RPMI8226 (cell line): ENCODE measurements at regions not wholly inside any gene's neighbourhood (a gene's known extent, or its start where the extent isn't known, plus 50 kb on each side); places are given as distances from the start of the nearest gene placed in this dataset.
A peak's percentile ranks its signal among the peaks of the same experiment; 100 is the strongest.

Source experiments
- DNase-seq: peaks from one replicate; pipeline ENCODE4 v3.0.0-alpha.2; 2015

GRCh38 chr18:8945514-8945913, 157.0 kb upstream of the NDUFV2 start:
- DNase-seq = no peak

DNA sequence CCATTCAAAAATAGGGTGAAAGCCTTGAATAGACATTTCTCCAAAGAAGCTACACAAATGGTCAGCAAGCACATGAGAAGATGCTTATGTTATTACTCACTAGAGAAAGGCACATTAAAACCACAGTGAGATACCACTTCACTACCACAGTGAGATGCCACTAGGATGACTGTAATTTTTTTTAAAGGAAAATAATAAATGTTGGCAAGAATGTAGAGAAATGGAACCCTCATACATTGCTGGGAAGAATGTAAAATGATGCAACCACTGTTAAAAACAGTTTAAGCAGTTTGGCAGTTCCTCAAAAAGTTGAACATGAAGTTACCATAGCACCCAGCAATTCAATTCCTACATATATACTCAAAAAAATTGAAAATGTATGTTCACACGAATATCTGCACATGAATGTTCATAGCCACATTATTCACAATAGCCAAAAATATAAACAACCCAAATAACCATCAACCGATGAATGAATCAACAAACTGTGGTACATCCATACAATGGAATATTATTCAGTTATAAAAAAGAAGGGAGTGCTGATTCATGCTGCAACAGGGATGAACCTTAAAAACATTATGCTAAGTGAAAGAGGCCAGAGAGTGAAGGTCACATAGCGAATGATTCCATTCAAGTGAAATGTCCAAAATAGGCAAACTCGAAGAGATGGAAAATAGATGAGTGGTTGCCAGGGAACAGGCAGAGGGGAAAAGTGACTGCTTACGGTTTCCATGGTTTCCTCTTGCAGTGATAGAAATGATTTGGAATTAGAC, 156.2 kb upstream of the NDUFV2 start:
- no peak for DNase-seq

- DNase-seq = peak; percentile 63
Measured at GRCh38 chr18:8947566-8947965, 154.9 kb upstream of the NDUFV2 start.

DNA sequence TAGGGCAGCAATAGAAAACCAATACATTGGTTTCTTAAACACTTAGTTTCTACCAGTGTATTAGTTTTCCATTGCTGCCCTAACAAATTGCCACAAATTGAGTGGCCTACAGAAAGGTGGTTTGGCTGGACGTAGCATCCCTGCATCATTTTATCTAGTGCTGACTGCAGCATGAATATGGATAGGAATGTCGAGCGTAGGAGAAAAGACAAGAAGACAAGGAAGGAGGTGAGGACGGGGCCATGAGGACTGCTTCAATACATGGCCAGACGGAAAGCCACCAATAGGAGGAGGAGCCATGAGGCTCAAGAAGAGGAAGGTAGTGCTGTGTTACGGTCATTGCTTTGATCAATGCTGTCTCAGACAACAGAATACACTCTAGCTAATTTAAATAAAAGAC, 154.5 kb upstream of the NDUFV2 start:
- no peak for DNase-seq

DNA sequence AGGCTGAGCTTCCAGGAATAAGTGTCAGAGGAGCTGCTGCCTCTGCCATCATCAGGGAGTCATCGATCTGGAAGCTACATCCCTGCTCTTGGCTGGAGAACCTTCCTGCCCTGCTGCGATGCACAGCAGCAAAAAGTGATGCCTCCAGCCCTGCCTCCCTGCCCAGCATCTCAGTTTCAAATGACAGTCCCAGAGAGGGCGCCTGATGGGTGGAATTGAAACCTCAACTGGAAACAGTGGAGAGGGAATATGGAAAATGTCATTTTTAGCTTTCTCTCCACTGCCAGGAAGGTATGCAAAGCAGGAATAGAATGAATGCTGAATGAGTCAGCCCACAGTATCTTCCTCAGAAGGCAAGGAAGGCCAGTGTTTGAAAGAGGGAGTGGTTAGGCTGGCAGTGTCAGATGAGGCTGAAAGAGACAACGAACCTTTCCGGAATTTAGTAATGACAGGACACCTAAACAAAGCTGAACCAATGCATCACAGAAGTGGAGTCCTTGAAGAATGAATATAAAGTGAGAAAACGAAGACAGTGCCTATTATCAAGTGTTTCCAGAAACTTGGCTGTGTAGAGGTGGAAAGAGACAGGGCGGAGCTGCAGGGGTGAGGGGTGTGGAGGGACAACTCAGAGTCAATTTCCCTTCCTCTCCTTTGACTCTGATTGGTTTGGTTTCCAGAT, 153.9 kb upstream of the NDUFV2 start:
- no peak for DNase-seq

DNA sequence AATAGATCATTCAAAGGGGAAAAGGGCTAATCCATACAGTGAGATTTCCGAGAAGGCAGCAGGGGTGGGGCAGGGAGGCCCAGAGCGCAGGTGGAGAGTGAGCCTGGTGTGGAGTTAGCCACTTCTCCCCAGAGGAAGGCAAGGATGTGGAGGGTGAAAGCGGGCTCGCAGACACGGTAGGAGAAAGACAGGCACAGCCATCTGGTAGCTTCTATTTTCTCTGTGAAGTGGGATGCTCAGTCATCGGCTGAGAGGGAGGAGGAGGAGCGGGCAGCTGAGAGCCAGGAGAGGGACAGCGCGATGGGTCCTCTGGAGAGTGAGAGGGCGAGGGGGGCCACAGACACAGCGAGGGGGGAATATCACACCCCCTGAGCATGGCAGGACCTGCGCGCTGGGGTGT, 153.3 kb upstream of the NDUFV2 start:
- no peak for DNase-seq

DNA sequence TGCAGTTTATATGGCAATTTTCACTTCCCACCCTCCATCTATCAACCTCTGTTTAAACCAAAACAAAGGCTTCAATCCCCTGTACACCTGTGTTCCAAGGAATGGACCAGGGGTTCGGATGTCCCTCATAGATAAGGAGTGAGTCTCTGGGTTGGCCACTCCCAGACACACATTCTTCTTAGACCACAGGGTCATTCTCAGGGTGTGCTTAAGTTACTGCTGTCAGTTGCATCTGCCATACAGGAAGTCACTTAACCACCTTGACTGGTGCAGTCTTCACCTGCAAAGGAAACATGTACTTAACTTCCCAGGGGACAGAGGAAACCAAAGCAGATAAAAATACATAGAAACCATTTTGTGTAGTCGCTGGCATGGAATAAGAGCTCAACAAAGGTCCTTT, 151.0 kb upstream of the NDUFV2 start:
- DNase-seq = peak; percentile 42

- no peak for DNase-seq
Measured at GRCh38 chr18:8952174-8952573, 150.3 kb upstream of the NDUFV2 start.

- no peak for DNase-seq
Measured at GRCh38 chr18:8952769-8953760, 149.4 kb upstream of the NDUFV2 start.

- DNase-seq = no peak
Measured at GRCh38 chr18:8957731-8958130, 144.8 kb upstream of the NDUFV2 start.

DNA sequence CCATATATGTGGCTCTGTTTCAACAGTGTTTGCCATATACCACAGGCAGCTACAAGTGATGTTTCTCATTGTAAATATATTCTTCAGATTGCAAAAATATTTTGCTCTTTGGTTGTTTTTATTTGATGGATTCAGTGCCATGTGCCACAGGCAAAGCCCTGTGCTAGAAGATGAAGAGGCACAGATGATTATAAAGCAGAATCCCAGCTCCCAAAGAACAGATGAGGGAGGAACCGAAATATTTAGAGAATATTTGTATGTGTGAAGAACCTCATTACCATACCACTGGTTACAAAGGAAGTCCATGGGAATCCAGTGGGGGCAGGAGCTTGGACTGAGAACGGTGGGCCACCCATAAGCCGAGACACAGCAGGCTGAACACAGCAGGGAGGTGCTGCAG, 143.8 kb upstream of the NDUFV2 start:
- DNase-seq = no peak

GRCh38 chr18:8959551-8960135, 142.9 kb upstream of the NDUFV2 start:
- no peak for DNase-seq

GRCh38 chr18:8960740-8961657, 141.5 kb upstream of the NDUFV2 start:
- DNase-seq = no peak

GRCh38 chr18:8962192-8962779, 140.2 kb upstream of the NDUFV2 start:
- no peak for DNase-seq

GRCh38 chr18:8962855-8963635, 139.5 kb upstream of the NDUFV2 start:
- no peak for DNase-seq

- DNase-seq = no peak
Measured at GRCh38 chr18:8963876-8964275, 138.6 kb upstream of the NDUFV2 start.

DNA sequence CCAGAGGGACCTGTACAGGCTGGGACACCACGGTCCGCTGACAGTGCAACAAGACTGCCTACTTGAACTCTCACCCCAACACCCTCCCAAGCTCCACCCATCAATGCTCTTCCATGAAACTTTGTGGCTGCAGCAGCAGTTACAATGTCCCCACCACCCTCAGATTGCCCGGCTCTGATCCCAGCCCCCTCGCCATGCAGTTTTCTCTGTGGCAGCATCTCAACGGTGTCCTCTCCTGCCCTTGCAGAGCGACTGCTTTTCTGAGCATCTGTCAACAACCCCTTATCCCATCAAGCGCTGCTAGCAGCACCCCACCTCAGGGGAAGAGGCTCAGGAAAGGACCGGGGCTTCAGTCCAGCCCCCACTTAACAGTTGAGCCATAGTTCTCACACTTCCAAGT, 137.1 kb upstream of the NDUFV2 start:
- no peak for DNase-seq

- no peak for DNase-seq
Measured at GRCh38 chr18:8966821-8967220, 135.7 kb upstream of the NDUFV2 start.

DNA sequence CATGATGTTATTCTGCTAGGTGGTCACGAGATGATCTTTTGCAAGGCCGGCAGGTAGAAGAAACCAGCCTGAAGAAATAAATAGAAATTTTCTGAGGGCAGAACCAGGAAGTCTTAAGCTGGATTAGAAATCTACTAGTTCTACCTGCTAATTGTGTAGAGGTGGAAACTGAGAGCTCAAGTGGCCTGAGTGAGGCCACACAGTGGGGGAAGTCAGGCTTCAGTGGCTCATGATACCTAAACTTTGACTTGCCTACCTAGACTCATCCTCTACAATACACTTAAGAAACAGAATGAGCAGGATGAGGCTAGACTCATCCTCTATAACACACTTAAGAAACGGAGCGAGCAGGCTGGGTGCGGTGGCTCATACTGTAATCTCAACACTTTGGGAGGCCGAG, 134.9 kb upstream of the NDUFV2 start:
- DNase-seq = no peak

DNA sequence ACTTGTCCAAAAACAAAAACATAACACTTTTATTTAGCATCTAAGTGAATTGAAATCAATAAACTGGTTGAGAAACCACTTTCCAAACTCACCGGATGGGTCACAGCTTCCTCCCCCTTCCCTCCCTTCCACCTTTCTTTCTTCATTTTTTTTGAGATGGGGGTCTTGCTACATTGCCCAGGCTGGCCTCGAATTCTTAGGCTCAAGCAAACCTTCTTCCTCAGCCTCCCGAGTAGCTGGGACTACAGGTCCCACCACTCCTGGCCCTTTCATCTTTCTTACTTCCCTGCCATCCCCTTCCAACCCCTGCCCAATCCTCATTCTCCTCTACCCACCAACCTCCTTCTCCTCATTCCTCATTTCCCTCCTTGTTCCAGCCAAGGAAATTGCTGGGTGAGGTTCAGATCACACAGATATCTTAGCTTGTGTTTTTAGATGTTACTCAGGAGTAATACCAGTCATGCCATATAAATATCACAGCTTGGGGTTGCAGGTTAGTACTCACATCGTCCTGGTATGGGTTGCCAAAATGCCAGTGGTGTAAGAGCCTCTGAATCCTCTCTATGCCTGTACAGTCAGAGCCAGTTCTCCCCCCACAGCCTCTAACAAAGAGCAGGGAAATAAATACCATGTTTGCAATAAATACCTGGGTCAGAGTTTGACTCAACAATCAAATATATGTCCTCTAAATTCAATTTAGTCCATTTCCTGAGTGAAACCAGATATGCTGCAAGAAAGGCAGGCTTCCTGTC, 132.7 kb upstream of the NDUFV2 start:
- no peak for DNase-seq
